Panc1 (cell line): ENCODE measurements at regions not wholly inside any gene's neighbourhood (a gene's known extent, or its start where the extent isn't known, plus 50 kb on each side); places are given as distances from the start of the nearest gene placed in this dataset.

ENCODE experiments used
- ATAC-seq: fragments of 200-7000 bp; cut with Tn5 transposase; 2 replicates; pipeline ENCODE4 v1.9.1; 2020; ENCODE audit warnings: mild to moderate bottlenecking, moderate library complexity
- BruUV-seq: library from RNA; stranded (reverse); fragments of 400-500 nt; replicated peaks from 2 replicates; lab custom pipeline; 2021; lab: Mats Ljungman, UMichigan
- CTCF ChIA-PET: fragments of 300-600 bp; sonication (Branson Sonifier 250); formaldehyde crosslinking; loops from one replicate; lab custom pipeline; 2022; ENCODE audit warnings: antibody characterized with exemption; lab: Charles Lee
- POLR2A ChIA-PET: fragments of 300-600 bp; sonication (Branson Sonifier 250); formaldehyde crosslinking; loops from one replicate; lab custom pipeline; 2022; ENCODE audit warnings: antibody characterized with exemption; lab: Charles Lee
- DNase-seq: peaks from one replicate; pipeline ENCODE4 v3.0.0-alpha.2; 2010; ENCODE audit warnings: low read depth, low spot score
- H3K27ac ChIP-seq: 2 replicates; pipeline ENCODE4 v1.5.1; 2011; ENCODE audit warnings: mild to moderate bottlenecking, low read length, inconsistent platforms
- H3K27me3 ChIP-seq: fragments of 200-500 bp; sonication (Bioruptor generic); 2 replicates; pipeline ENCODE4 v1.6.0; 2014; ENCODE audit warnings: low read length, inconsistent platforms; ENCODE audit not compliant: control insufficient read depth, insufficient read depth
- H3K36me3 ChIP-seq: fragments of 200-500 bp; sonication (Bioruptor generic); 2 replicates; pipeline ENCODE4 v1.5.1; 2014; ENCODE audit warnings: inconsistent platforms, mild to moderate bottlenecking, low read length, moderate library complexity; ENCODE audit not compliant: control insufficient read depth, insufficient read depth
- H3K4me1 ChIP-seq: 2 replicates; pipeline ENCODE4 v1.5.1; 2011; ENCODE audit warnings: inconsistent platforms, mild to moderate bottlenecking, low read length, moderate library complexity; ENCODE audit not compliant: control insufficient read depth, insufficient read depth
- H3K4me3 ChIP-seq, 2 experiments: 2 replicates each; pipeline ENCODE4 v1.5.1; 2011 to 2012; ENCODE audit warnings: low read depth in 2 of 2, low read length in 2 of 2, mild to moderate bottlenecking in 2 of 2, inconsistent platforms in 1 of 2, moderate library complexity in 1 of 2
- H3K9me3 ChIP-seq: fragments of 200-500 bp; sonication (Bioruptor generic); 2 replicates; pipeline ENCODE4 v1.5.1; 2014; ENCODE audit warnings: low read depth, mild to moderate bottlenecking, inconsistent platforms, low read length, moderate library complexity; ENCODE audit not compliant: control insufficient read depth, insufficient read depth
- CTCF ChIP-seq: fragments of 450-650 bp; IDR thresholded peaks from 2 replicates; pipeline ENCODE4 v1.5.1; 2017; ENCODE audit warnings: mild to moderate bottlenecking
- POLR2AphosphoS5 ChIP-seq: IDR thresholded peaks from 2 replicates; pipeline ENCODE4 v1.6.1; 2012; ENCODE audit warnings: mild to moderate bottlenecking, low read depth, low read length, moderate library complexity
- SIN3A ChIP-seq: IDR thresholded peaks from 2 replicates; pipeline ENCODE4 v1.6.1; 2012; ENCODE audit warnings: low read depth, mild to moderate bottlenecking, low read length, moderate library complexity, borderline replicate concordance; ENCODE audit not compliant: insufficient read depth
- TCF7L2 ChIP-seq: IDR thresholded peaks from 2 replicates; pipeline ENCODE4 v1.6.1; 2011; ENCODE audit warnings: mild to moderate bottlenecking, low read depth, low read length, inconsistent platforms
- in situ Hi-C: cut with HindIII; loops from 2 replicates; pipeline ENCODE4 v1.10.0; 2016; ENCODE audit warnings: low sequenced_read_pairs, low pct_unique_long_range_greater_than_20kb
- intact Hi-C: fragments of 100-400 bp; cut with micrococcal nuclease; formaldehyde crosslinking; loops from one replicate; pipeline ENCODE4 v1.10.0; 2022; ENCODE audit not compliant: unreplicated experiment
- TF ChIP-seq, protein P1 (sequence below), 2 experiments: IDR thresholded peaks; 2 replicates each; pipeline ENCODE4 v1.6.1; 2011 to 2012; ENCODE audit warnings: low read depth in 2 of 2, control low read depth in 1 of 2, low read length in 1 of 2, mild to moderate bottlenecking in 1 of 2, moderate library complexity in 1 of 2; ENCODE audit not compliant: insufficient read depth in 1 of 2

GRCh38 chr3:178271740-178272387 is 264.4 kb upstream of the KCNMB2 start:
- TF ChIP-seq CTCF (no peak), POLR2AphosphoS5 (no peak), SIN3A (no peak), TCF7L2 (no peak)
- TF ChIP-seq, protein P1, sequence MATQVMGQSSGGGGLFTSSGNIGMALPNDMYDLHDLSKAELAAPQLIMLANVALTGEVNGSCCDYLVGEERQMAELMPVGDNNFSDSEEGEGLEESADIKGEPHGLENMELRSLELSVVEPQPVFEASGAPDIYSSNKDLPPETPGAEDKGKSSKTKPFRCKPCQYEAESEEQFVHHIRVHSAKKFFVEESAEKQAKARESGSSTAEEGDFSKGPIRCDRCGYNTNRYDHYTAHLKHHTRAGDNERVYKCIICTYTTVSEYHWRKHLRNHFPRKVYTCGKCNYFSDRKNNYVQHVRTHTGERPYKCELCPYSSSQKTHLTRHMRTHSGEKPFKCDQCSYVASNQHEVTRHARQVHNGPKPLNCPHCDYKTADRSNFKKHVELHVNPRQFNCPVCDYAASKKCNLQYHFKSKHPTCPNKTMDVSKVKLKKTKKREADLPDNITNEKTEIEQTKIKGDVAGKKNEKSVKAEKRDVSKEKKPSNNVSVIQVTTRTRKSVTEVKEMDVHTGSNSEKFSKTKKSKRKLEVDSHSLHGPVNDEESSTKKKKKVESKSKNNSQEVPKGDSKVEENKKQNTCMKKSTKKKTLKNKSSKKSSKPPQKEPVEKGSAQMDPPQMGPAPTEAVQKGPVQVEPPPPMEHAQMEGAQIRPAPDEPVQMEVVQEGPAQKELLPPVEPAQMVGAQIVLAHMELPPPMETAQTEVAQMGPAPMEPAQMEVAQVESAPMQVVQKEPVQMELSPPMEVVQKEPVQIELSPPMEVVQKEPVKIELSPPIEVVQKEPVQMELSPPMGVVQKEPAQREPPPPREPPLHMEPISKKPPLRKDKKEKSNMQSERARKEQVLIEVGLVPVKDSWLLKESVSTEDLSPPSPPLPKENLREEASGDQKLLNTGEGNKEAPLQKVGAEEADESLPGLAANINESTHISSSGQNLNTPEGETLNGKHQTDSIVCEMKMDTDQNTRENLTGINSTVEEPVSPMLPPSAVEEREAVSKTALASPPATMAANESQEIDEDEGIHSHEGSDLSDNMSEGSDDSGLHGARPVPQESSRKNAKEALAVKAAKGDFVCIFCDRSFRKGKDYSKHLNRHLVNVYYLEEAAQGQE (IDR thresholded peaks at IDR 0.05; ENCODE audit: insufficient read depth in 1 of 2, low read depth in 2 of 2, low read length in 1 of 2): no peak
- ATAC-seq: no peak
- no peaks in the 10 kb centered on the region for H3K36me3 ChIP-seq
- H3K4me3 ChIP-seq: no peak overlapping the region
- H3K4me1 ChIP-seq: no peaks in the 10 kb centered on the region
- H3K9me3 ChIP-seq: no peaks in the 10 kb centered on the region
- intact Hi-C loops (no loop called here), in situ Hi-C loops (no loop called here)
- H3K27ac ChIP-seq: no peak overlapping the region; the same call in 1 of the 2 replicates
- ChIA-PET POLR2A (no interaction called here), CTCF (no interaction called here)
- BruUV-seq: no TSS peak
- no peak for DNase-seq
- no peaks in the 10 kb centered on the region for H3K27me3 ChIP-seq

- ChIA-PET CTCF (no interaction called here), POLR2A (no interaction called here)
- no TSS peak for BruUV-seq
- Histone ChIP-seq H3K4me1 (no peaks in the 10 kb centered on the region), H3K27ac (no peak overlapping the region), H3K27me3 (no peaks in the 10 kb centered on the region), H3K9me3 (no peaks in the 10 kb centered on the region), H3K36me3 (no peaks in the 10 kb centered on the region), H3K4me3 (no peak overlapping the region)
- no peak for TF ChIP-seq POLR2AphosphoS5
- TF ChIP-seq, protein P1 (IDR thresholded peaks at IDR 0.05; ENCODE audit: insufficient read depth in 1 of 2, low read depth in 2 of 2, low read length in 1 of 2): no peak
- TF ChIP-seq CTCF: no peak
- TF ChIP-seq SIN3A: no peak
- no peak for TF ChIP-seq TCF7L2
- intact Hi-C loops (no loop called here), in situ Hi-C loops (no loop called here)
- ATAC-seq: no peak
- no peak for DNase-seq
Observed at GRCh38 chr3:178272841-178273240, 263.4 kb upstream of the KCNMB2 start.
